Esophagus squamous epithelium (tissue), 5 donors: ENCODE measurements at regions not wholly inside any gene's neighbourhood (a gene's known extent, or its start where the extent isn't known, plus 50 kb on each side); places are given as distances from the start of the nearest gene placed in this dataset.

Source experiments
- DNase-seq: peaks from one replicate; lab custom pipeline; 2025; lab: John Stamatoyannopoulos, UW
- H3K27ac ChIP-seq, 4 donors: fragments of 200-600 bp; sonication (generic); one replicate each; pipeline ENCODE4 v1.5.1; 2016 to 2019; ENCODE audit warnings: mild to moderate bottlenecking in 1 of 4
- H3K27me3 ChIP-seq, 4 donors: fragments of 200-600 bp; sonication (generic); 1 replicate in 3 of 4; 2 replicates in 1 of 4; pipeline versions ENCODE4 v1.5.1 to v1.6.0; 2017 to 2021; ENCODE audit warnings: antibody characterized with exemption in 1 of 4
- H3K36me3 ChIP-seq, 3 donors: fragments of 200-600 bp; sonication (generic); one replicate each; pipeline ENCODE4 v1.5.1; 2016 to 2019
- H3K4me1 ChIP-seq, 3 donors: fragments of 200-600 bp; sonication (generic); one replicate each; pipeline ENCODE4 v1.5.1; 2017 to 2019
- H3K4me3 ChIP-seq, 4 donors: fragments of 200-600 bp; sonication (generic); 1 replicate in 3 of 4; 2 replicates in 1 of 4; pipeline ENCODE4 v1.5.1; 2016 to 2019; ENCODE audit warnings: mild to moderate bottlenecking in 2 of 4, moderate library complexity in 1 of 4
- H3K9me3 ChIP-seq, 3 donors: fragments of 200-600 bp; sonication (generic); one replicate each; pipeline ENCODE4 v1.5.1; 2016 to 2019
- CTCF ChIP-seq, 6 experiments: fragments of 450-650 bp in 4 of 6; fragments of 200-600 bp in 2 of 6; sonication (generic) in 2 of 6; IDR thresholded peaks; one replicate each; pipeline ENCODE4 v1.5.1; 2016 to 2019; ENCODE audit warnings: antibody characterized with exemption in 6 of 6, mild to moderate bottlenecking in 4 of 6, moderate library complexity in 4 of 6
- POLR2A ChIP-seq, 4 donors: fragments of 450-650 bp; IDR thresholded peaks; one replicate each; pipeline ENCODE4 v1.6.1; 2017; ENCODE audit warnings: antibody characterized with exemption in 4 of 4, mild to moderate bottlenecking in 4 of 4, moderate library complexity in 3 of 4
- WGBS, 2 donors: methylation state at CpG; one replicate each; pipeline ENCODE4 v1.1.5; 2018; 5-methylcytosine and 5-hydroxymethylcytosine counted together
- intact Hi-C: fragments of 100-400 bp; cut with DNase I; formaldehyde crosslinking; loops from one replicate; pipeline ENCODE4 v1.15.0; 2022
- donor health status: DM: yes; HTN: yes; CAD: no.

GRCh38 chr7:83306502-83306901 lies 143.8 kb upstream of the PCLO start:
- DNase-seq = no peak
- intact Hi-C loops = no loop called here
- no peaks in the 10 kb centered on the region for H3K9me3 ChIP-seq
- no peak overlapping the region for H3K27ac ChIP-seq
- TF ChIP-seq POLR2A (IDR thresholded peaks at IDR 0.05) (no peak), CTCF (IDR thresholded peaks at IDR 0.05) (no peak)
- H3K36me3 ChIP-seq = no peaks in the 10 kb centered on the region
- no peaks in the 10 kb centered on the region for H3K4me1 ChIP-seq
- H3K4me3 ChIP-seq = no peak overlapping the region
- 0 to 3% methylated on average over 1 of the region's 1 CpG for WGBS, 2 donors
- H3K27me3 ChIP-seq = no peaks in the 10 kb centered on the region

DNA sequence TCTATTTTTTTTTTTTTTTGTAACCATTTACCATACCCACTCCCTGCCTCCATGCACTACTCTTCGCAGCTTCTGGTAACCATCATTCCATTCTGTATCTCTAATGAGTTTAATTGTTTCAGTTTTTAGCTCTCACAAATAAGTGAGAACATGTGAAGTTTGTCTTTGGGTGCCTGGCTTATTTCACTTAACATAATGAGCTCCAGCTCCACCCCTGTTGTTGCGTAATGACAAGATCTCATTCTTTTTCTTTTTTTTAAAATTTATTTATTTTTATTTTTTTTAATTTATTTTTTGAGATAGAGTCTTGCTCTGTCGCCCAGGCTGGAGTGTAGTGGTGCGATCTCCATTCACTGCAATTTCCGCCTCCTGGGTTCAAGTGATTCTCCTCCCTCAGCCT lies 142.3 kb upstream of the PCLO start:
- Histone ChIP-seq H3K4me1 (no peaks in the 10 kb centered on the region), H3K36me3 (no peaks in the 10 kb centered on the region), H3K9me3 (no peaks in the 10 kb centered on the region), H3K27ac (no peak overlapping the region), H3K27me3 (no peaks in the 10 kb centered on the region), H3K4me3 (no peak overlapping the region)
- intact Hi-C loops = no loop called here
- no peak for TF ChIP-seq POLR2A (IDR thresholded peaks at IDR 0.05)
- TF ChIP-seq CTCF (IDR thresholded peaks at IDR 0.05) = no peak
- WGBS, 2 donors = 84 to 87% methylated on average over 2 to 5 of the region's 5 CpGs
- no peak for DNase-seq

- H3K27me3 ChIP-seq = no peaks in the 10 kb centered on the region
- no peaks in the 10 kb centered on the region for H3K36me3 ChIP-seq
- no peak overlapping the region for H3K27ac ChIP-seq
- H3K4me1 ChIP-seq = no peaks in the 10 kb centered on the region
- H3K4me3 ChIP-seq = no peak overlapping the region
- no peak for DNase-seq
- TF ChIP-seq POLR2A (IDR thresholded peaks at IDR 0.05) = no peak
- no peak for TF ChIP-seq CTCF (IDR thresholded peaks at IDR 0.05)
- intact Hi-C loops = no loop called here
- 74 to 76% methylated on average over 1 of the region's 1 CpG for WGBS, 2 donors
- H3K9me3 ChIP-seq = no peaks in the 10 kb centered on the region
These were observed 138.7 kb upstream of the PCLO start for GRCh38 chr7:83301416-83301815.

DNA sequence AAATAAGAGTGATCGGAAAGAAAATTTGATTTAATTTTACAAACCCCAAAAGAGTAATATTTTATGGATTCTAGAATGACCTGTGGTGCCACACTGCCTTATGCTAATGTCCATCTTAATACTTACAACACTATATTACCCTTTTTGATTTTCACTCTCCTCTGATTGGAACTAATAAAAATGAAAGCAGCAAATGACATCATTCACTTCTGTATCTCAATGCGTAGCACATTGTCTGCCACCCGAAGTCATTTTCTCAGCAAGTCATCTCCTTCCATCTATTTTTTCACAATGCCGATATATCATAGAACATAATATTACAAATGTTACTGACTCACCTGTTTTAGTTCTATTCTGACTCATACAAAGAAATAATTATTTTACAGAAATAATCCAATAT lies 127.5 kb upstream of the PCLO start:
- TF ChIP-seq POLR2A (IDR thresholded peaks at IDR 0.05) (no peak), CTCF (IDR thresholded peaks at IDR 0.05) (no peak)
- intact Hi-C loops = no loop called here
- H3K4me1 ChIP-seq = no peaks in the 10 kb centered on the region
- DNase-seq = no peak
- H3K4me3 ChIP-seq = no peak overlapping the region
- no peaks in the 10 kb centered on the region for H3K36me3 ChIP-seq
- H3K27me3 ChIP-seq = no peaks in the 10 kb centered on the region
- 85 to 89% methylated on average over 4 of the region's 4 CpGs for WGBS, 2 donors
- no peak overlapping the region for H3K27ac ChIP-seq
- no peaks in the 10 kb centered on the region for H3K9me3 ChIP-seq

DNA sequence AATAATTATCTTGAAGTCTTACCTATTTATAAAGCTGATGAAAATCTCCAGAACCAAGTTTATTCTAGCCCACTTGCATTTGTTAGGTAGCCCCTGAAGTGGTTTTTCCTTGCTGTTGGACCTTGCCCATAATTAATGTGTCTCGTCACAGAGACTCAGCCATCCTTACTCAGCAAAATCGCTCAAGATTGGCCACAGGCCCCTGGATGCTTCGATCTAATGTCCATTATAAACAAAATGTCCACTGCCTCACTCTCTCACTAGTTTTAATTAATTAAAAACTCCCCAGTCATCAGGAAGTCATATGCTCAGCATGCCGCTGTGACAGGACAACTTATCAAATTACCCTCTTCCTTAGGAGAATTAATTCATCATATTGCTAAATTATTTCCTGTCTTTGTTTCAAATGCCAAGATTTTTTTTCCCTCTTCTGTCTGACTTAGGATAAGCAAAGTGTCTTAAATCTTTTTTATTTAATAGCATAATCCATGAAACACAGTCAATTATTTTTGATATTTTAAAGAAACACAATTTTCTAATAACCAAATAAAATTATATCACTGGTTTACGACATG lies 126.8 kb upstream of the PCLO start:
- TF ChIP-seq POLR2A (IDR thresholded peaks at IDR 0.05) (no peak), CTCF (IDR thresholded peaks at IDR 0.05) (no peak)
- intact Hi-C loops = no loop called here
- H3K36me3 ChIP-seq = no peaks in the 10 kb centered on the region
- H3K27me3 ChIP-seq = no peaks in the 10 kb centered on the region
- H3K27ac ChIP-seq = no peak overlapping the region
- H3K4me3 ChIP-seq = no peak overlapping the region
- no peak for DNase-seq
- H3K9me3 ChIP-seq = no peaks in the 10 kb centered on the region
- H3K4me1 ChIP-seq = no peaks in the 10 kb centered on the region
- WGBS, 2 donors = 37 to 42% methylated on average over 5 of the region's 5 CpGs
